ENCODE measurements at regions not wholly inside any gene's neighbourhood (a gene's known extent, or its start where the extent isn't known, plus 50 kb on each side); places are given as distances from the start of the nearest gene placed in this dataset.

DNA sequence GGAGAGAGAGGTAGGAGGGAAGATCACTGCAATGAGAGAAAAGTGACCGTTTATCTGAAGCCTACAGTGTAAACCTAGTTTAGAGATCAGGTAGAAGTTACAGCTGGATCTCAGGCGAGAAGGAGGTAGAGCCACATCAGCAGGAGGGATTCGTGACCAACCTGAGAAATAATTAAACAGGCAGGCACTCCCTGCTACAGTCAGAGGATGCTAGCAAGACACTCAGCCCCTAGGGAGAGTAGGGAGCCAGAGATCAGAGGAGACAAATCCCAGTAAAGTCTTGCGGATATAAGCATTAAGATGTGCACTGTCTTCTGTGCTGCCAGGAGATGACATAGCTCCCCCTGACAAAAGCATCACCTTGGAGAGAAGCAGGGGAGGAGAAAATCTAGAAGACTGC lies 629.1 kb upstream of the SLC39A10 start:
- no peaks in the 10 kb centered on the region for H3K79me2 ChIP-seq (ENCODE audit: control insufficient read depth, insufficient read depth, low read length)
- no peak overlapping the region for H2AFZ ChIP-seq (ENCODE audit: insufficient read depth, low read depth, low read length, poor library complexity, severe bottlenecking)
- H3K4me2 ChIP-seq (replicated peaks; ENCODE audit: low read depth, low read length, poor library complexity, severe bottlenecking), result no peak overlapping the region
- no peak overlapping the region for H3K27ac Mint-ChIP-seq
- no peak overlapping the region for H3K9ac ChIP-seq (ENCODE audit: low read length)
- POLR2A ChIA-PET, result no interaction called here
- H3K9me3 ChIP-seq (ENCODE audit: control extremely low read depth in 1 of 3, control insufficient read depth in 2 of 3, insufficient read depth in 1 of 3, low read length in 2 of 3), result no peaks in the 10 kb centered on the region
- H3K4me3 Mint-ChIP-seq, result no peak overlapping the region
- H3K4me3 ChIP-seq (ENCODE audit: control extremely low read depth in 1 of 5, extremely low read depth in 1 of 5, insufficient read depth in 1 of 5, low read depth in 2 of 5, low read length in 4 of 5), result no peak overlapping the region
- DNase-seq (no peak), ATAC-seq (ENCODE audit: low read depth) (no peak)
- WGBS (ENCODE audit: insufficient coverage), result 64% methylated on average over 1 of the region's 4 CpGs
- CTCF ChIA-PET, result no interaction called here
- H3K4me1 ChIP-seq (ENCODE audit: control insufficient read depth in 2 of 2, insufficient read depth in 2 of 2, low read length in 2 of 2), result no peaks in the 10 kb centered on the region
- intact Hi-C loops (cut with micrococcal nuclease), result no loop called here
- no peaks in the 10 kb centered on the region for H4K20me1 ChIP-seq (ENCODE audit: control insufficient read depth, insufficient read depth, low read length, poor library complexity, severe bottlenecking)
- no peaks in the 10 kb centered on the region for H3K9me3 Mint-ChIP-seq (ENCODE audit: insufficient read depth)
- no peaks in the 10 kb centered on the region for H3K27me3 Mint-ChIP-seq
- TF ChIP-seq EZH2 (IDR thresholded peaks at IDR 0.05; ENCODE audit: borderline replicate concordance, insufficient read depth, low read depth, low read length, poor library complexity, severe bottlenecking), result no peak
- TF ChIP-seq, protein P1, sequence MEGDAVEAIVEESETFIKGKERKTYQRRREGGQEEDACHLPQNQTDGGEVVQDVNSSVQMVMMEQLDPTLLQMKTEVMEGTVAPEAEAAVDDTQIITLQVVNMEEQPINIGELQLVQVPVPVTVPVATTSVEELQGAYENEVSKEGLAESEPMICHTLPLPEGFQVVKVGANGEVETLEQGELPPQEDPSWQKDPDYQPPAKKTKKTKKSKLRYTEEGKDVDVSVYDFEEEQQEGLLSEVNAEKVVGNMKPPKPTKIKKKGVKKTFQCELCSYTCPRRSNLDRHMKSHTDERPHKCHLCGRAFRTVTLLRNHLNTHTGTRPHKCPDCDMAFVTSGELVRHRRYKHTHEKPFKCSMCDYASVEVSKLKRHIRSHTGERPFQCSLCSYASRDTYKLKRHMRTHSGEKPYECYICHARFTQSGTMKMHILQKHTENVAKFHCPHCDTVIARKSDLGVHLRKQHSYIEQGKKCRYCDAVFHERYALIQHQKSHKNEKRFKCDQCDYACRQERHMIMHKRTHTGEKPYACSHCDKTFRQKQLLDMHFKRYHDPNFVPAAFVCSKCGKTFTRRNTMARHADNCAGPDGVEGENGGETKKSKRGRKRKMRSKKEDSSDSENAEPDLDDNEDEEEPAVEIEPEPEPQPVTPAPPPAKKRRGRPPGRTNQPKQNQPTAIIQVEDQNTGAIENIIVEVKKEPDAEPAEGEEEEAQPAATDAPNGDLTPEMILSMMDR (IDR thresholded peaks at IDR 0.05), result no peak
- H3K36me3 ChIP-seq (replicated peaks in 1 of 2; ENCODE audit: control extremely low read depth in 1 of 2, control insufficient read depth in 1 of 2, extremely low read depth in 1 of 2, insufficient read depth in 2 of 2, low read length in 1 of 2), result no peaks in the 10 kb centered on the region
- no peak overlapping the region for H3K27ac ChIP-seq (ENCODE audit: low read length in 2 of 2)
- H3K27me3 ChIP-seq (replicated peaks in 1 of 4; ENCODE audit: control extremely low read depth in 1 of 4, control insufficient read depth in 3 of 4, insufficient read depth in 4 of 4, low read length in 3 of 4), result no peaks in the 10 kb centered on the region
- no peaks in the 10 kb centered on the region for H3K4me1 Mint-ChIP-seq

DNA sequence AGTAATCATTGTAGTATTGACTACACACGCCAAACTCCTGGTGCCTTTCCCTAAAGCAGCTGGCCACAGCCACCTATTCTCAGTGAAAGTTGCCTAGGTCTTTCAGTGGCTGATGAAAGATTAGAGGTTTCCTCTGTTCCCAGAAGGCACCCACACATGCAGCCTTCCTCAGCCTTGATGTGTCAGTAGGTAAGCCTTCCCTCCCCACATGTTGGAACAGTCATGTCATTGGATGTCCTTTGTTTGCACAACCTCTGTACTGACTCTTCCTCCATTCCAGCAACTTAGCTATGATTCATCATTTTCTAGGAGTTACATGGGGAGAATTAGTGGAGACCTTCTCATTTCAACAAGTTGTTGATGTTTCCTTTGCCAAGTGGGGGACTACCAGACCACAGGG lies 630.8 kb upstream of the SLC39A10 start:
- H3K4me3 ChIP-seq (ENCODE audit: control extremely low read depth in 1 of 5, extremely low read depth in 1 of 5, insufficient read depth in 1 of 5, low read depth in 2 of 5, low read length in 4 of 5), result no peak overlapping the region
- H3K4me1 ChIP-seq (ENCODE audit: control insufficient read depth in 2 of 2, insufficient read depth in 2 of 2, low read length in 2 of 2), result no peaks in the 10 kb centered on the region
- CTCF ChIA-PET, result no interaction called here
- ATAC-seq (ENCODE audit: low read depth) (no peak), DNase-seq (no peak)
- TF ChIP-seq, protein P1 (IDR thresholded peaks at IDR 0.05), result no peak
- no peak for TF ChIP-seq EZH2 (IDR thresholded peaks at IDR 0.05; ENCODE audit: borderline replicate concordance, insufficient read depth, low read depth, low read length, poor library complexity, severe bottlenecking)
- Mint-ChIP-seq H3K4me3 (no peak overlapping the region), H3K9me3 (ENCODE audit: insufficient read depth) (no peaks in the 10 kb centered on the region), H3K27me3 (no peaks in the 10 kb centered on the region), H3K27ac (no peak overlapping the region), H3K4me1 (no peaks in the 10 kb centered on the region)
- H3K27ac ChIP-seq (ENCODE audit: low read length in 2 of 2), result no peak overlapping the region
- intact Hi-C loops (cut with micrococcal nuclease), result no loop called here
- no CpG with 5 or more reads among the region's 1 CpG for WGBS (ENCODE audit: insufficient coverage)
- H2AFZ ChIP-seq (ENCODE audit: insufficient read depth, low read depth, low read length, poor library complexity, severe bottlenecking), result no peak overlapping the region
- POLR2A ChIA-PET, result no interaction called here
- no peaks in the 10 kb centered on the region for H3K36me3 ChIP-seq (replicated peaks in 1 of 2; ENCODE audit: control extremely low read depth in 1 of 2, control insufficient read depth in 1 of 2, extremely low read depth in 1 of 2, insufficient read depth in 2 of 2, low read length in 1 of 2)
- H3K27me3 ChIP-seq (replicated peaks in 1 of 4; ENCODE audit: control extremely low read depth in 1 of 4, control insufficient read depth in 3 of 4, insufficient read depth in 4 of 4, low read length in 3 of 4), result no peaks in the 10 kb centered on the region
- H3K79me2 ChIP-seq (ENCODE audit: control insufficient read depth, insufficient read depth, low read length), result no peaks in the 10 kb centered on the region
- no peak overlapping the region for H3K9ac ChIP-seq (ENCODE audit: low read length)
- no peak overlapping the region for H3K4me2 ChIP-seq (replicated peaks; ENCODE audit: low read depth, low read length, poor library complexity, severe bottlenecking)
- H4K20me1 ChIP-seq (ENCODE audit: control insufficient read depth, insufficient read depth, low read length, poor library complexity, severe bottlenecking), result no peaks in the 10 kb centered on the region
- H3K9me3 ChIP-seq (ENCODE audit: control extremely low read depth in 1 of 3, control insufficient read depth in 2 of 3, insufficient read depth in 1 of 3, low read length in 2 of 3), result no peaks in the 10 kb centered on the region

Measured in B cell (primary cell).